A549 (cell line): ENCODE measurements at regions not wholly inside any gene's neighbourhood (a gene's known extent, or its start where the extent isn't known, plus 50 kb on each side); places are given as distances from the start of the nearest gene placed in this dataset.

ENCODE experiments used
- CEBPB ChIP-seq, 2 experiments: fragments of >200 bp in 1 of 2; sonication (Bioruptor Twin) in 1 of 2; formaldehyde crosslinking in 1 of 2; IDR thresholded peaks; 2 replicates each; pipeline ENCODE4 v1.6.1; 2012 to 2016
- EHMT2 ChIP-seq: fragments of 200-600 bp; sonication (generic); IDR thresholded peaks from 2 replicates; pipeline ENCODE4 v1.6.1; 2016; ENCODE audit warnings: antibody characterized with exemption, low read depth, mild to moderate bottlenecking, moderate library complexity
- EP300 ChIP-seq, 2 experiments: fragments of >200 bp; sonication (Bioruptor Twin); formaldehyde crosslinking; IDR thresholded peaks; 2 replicates in 1 of 2; 3 replicates in 1 of 2; pipeline ENCODE4 v1.6.1; 2016 to 2017
- JUNB ChIP-seq: fragments of >200 bp; sonication (Bioruptor Twin); formaldehyde crosslinking; IDR thresholded peaks from 2 replicates; pipeline ENCODE4 v1.6.1; 2016
- MAZ ChIP-seq: fragments of 150-350 bp; IDR thresholded peaks from 2 replicates; pipeline ENCODE4 v1.6.1; 2014; ENCODE audit warnings: antibody characterized with exemption, low read depth, low read length, borderline replicate concordance
- POLR2A ChIP-seq: IDR thresholded peaks from 2 replicates; pipeline ENCODE4 v1.6.1; 2012; ENCODE audit warnings: mild to moderate bottlenecking, low read length
- RFX5 ChIP-seq: fragments of 450-650 bp; IDR thresholded peaks from 2 replicates; pipeline ENCODE4 v1.7.1; 2014; ENCODE audit warnings: antibody characterized with exemption, mild to moderate bottlenecking, moderate library complexity
- SREBF2 ChIP-seq: fragments of 450-650 bp; IDR thresholded peaks from 2 replicates; pipeline ENCODE4 v1.6.1; 2014; ENCODE audit warnings: mild to moderate bottlenecking, moderate library complexity
- ZFP36 ChIP-seq: fragments of 450-650 bp; IDR thresholded peaks from 2 replicates; pipeline ENCODE4 v1.6.1; 2014; ENCODE audit warnings: borderline replicate concordance; ENCODE audit not compliant: partially characterized antibody
- TF ChIP-seq, protein P1 (sequence below): fragments of 450-650 bp; IDR thresholded peaks from 2 replicates; pipeline ENCODE4 v1.6.1; 2014; ENCODE audit warnings: antibody characterized with exemption
- TF ChIP-seq, protein P2 (sequence below): fragments of >200 bp; sonication (Bioruptor Twin); formaldehyde crosslinking; IDR thresholded peaks from 3 replicates; pipeline ENCODE4 v1.5.1; 2016
- TF ChIP-seq, protein P3 (sequence below): IDR thresholded peaks from 2 replicates; pipeline ENCODE4 v1.6.1; 2012

DNA sequence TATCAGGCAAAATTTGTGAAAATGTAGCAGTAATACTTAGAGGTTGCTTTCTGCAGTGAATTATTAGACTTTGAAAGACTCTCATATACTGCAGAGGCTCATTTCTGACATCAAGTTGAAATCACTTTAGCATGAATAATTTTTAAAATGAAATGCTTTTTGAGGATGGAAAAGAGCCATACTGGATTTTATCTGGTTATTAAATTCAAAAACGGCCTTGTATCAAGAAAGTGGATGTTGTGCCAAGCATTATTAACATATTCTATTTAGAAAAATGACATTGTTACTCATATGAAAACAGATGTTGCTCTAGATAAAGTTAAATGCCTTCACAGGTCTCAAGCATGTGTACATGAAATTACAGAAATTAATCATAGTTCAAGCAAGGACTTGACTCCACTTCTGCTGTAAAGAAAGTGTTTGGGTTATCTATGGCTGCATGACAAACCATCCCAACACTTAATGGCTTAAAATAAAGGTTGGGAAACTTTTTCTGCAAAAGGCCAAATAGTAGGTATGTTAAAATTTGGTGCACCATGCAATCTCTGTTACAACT, 64.5 kb upstream of the ZNF280D start:
- TF ChIP-seq POLR2A, result no peak
- TF ChIP-seq, protein P1, sequence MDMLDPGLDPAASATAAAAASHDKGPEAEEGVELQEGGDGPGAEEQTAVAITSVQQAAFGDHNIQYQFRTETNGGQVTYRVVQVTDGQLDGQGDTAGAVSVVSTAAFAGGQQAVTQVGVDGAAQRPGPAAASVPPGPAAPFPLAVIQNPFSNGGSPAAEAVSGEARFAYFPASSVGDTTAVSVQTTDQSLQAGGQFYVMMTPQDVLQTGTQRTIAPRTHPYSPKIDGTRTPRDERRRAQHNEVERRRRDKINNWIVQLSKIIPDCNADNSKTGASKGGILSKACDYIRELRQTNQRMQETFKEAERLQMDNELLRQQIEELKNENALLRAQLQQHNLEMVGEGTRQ, result no peak
- TF ChIP-seq, protein P2, sequence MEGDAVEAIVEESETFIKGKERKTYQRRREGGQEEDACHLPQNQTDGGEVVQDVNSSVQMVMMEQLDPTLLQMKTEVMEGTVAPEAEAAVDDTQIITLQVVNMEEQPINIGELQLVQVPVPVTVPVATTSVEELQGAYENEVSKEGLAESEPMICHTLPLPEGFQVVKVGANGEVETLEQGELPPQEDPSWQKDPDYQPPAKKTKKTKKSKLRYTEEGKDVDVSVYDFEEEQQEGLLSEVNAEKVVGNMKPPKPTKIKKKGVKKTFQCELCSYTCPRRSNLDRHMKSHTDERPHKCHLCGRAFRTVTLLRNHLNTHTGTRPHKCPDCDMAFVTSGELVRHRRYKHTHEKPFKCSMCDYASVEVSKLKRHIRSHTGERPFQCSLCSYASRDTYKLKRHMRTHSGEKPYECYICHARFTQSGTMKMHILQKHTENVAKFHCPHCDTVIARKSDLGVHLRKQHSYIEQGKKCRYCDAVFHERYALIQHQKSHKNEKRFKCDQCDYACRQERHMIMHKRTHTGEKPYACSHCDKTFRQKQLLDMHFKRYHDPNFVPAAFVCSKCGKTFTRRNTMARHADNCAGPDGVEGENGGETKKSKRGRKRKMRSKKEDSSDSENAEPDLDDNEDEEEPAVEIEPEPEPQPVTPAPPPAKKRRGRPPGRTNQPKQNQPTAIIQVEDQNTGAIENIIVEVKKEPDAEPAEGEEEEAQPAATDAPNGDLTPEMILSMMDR, result no peak
- TF ChIP-seq, protein P3, sequence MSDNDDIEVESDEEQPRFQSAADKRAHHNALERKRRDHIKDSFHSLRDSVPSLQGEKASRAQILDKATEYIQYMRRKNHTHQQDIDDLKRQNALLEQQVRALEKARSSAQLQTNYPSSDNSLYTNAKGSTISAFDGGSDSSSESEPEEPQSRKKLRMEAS, result no peak
- TF ChIP-seq EP300 (IDR thresholded peaks at IDR 0.05), result no peak
- TF ChIP-seq MAZ, result no peak
- TF ChIP-seq CEBPB (IDR thresholded peaks at IDR 0.05), result no peak
- no peak for TF ChIP-seq RFX5
- no peak for TF ChIP-seq SREBF2
- no peak for TF ChIP-seq ZFP36
- TF ChIP-seq JUNB, result no peak
- TF ChIP-seq EHMT2, result no peak
